Cardiac muscle cell (in vitro differentiated cells and primary cell): ENCODE measurements at regions not wholly inside any gene's neighbourhood (a gene's known extent, or its start where the extent isn't known, plus 50 kb on each side); places are given as distances from the start of the nearest gene placed in this dataset.

Experiments used
- DNase-seq, 2 donors: peaks; one replicate each; pipeline versions ENCODE4 v3.0.0 to v3.0.0-alpha.2; 2010 to 2017; ENCODE audit warnings: low read depth in 1 of 2, low spot score in 1 of 2
- H3K27ac ChIP-seq: fragments of 200-600 bp; sonication (generic); 2 replicates; pipeline ENCODE4 v1.5.1; 2016
- H3K27me3 ChIP-seq: fragments of 200-600 bp; sonication (generic); 2 replicates; pipeline ENCODE4 v1.6.0; 2016; ENCODE audit warnings: control low read depth
- H3K36me3 ChIP-seq: fragments of 200-600 bp; sonication (generic); 2 replicates; pipeline ENCODE4 v1.5.1; 2016; ENCODE audit warnings: control low read depth
- H3K4me1 ChIP-seq: fragments of 200-600 bp; sonication (generic); 2 replicates; pipeline ENCODE4 v1.8.1; 2017; ENCODE audit warnings: low read depth, mild to moderate bottlenecking, mixed run types
- H3K4me3 ChIP-seq: fragments of 200-600 bp; sonication (generic); 2 replicates; pipeline ENCODE4 v1.5.1; 2016; ENCODE audit warnings: mild to moderate bottlenecking
- H3K9me3 ChIP-seq: fragments of 200-600 bp; sonication (generic); 2 replicates; pipeline ENCODE4 v1.5.1; 2017; ENCODE audit warnings: low read depth, mild to moderate bottlenecking, control low read depth
- CTCF ChIP-seq: IDR thresholded peaks from 2 replicates; pipeline ENCODE4 v1.5.1; 2012; ENCODE audit warnings: low read depth, mild to moderate bottlenecking, low read length

- no peaks in the 10 kb centered on the region for H3K9me3 ChIP-seq
- TF ChIP-seq CTCF = no peak
- peak in 1 of 2 donors; percentile 76 for DNase-seq
- no peak overlapping the region for H3K4me3 ChIP-seq
- H3K4me1 ChIP-seq = peaks cover 8% of the 10 kb centered on the region
- no peaks in the 10 kb centered on the region for H3K27me3 ChIP-seq
- H3K36me3 ChIP-seq = no peaks in the 10 kb centered on the region
- H3K27ac ChIP-seq = no peak overlapping the region
These were observed 95.9 kb upstream of the TNC start for GRCh38 chr9:115213818-115214334.

- H3K4me3 ChIP-seq = no peak overlapping the region
- TF ChIP-seq CTCF = no peak
- peaks cover 4% of the 10 kb centered on the region for H3K4me1 ChIP-seq
- no peaks in the 10 kb centered on the region for H3K36me3 ChIP-seq
- H3K9me3 ChIP-seq = no peaks in the 10 kb centered on the region
- H3K27ac ChIP-seq = no peak overlapping the region
- H3K27me3 ChIP-seq = no peaks in the 10 kb centered on the region
- no peak for DNase-seq
These were observed 98.9 kb upstream of the TNC start for GRCh38 chr9:115216873-115217272.

GRCh38 chr9:115220319-115221005 is 102.5 kb upstream of the TNC start:
- H3K27ac ChIP-seq = no peak overlapping the region
- no peaks in the 10 kb centered on the region for H3K4me1 ChIP-seq
- H3K4me3 ChIP-seq = no peak overlapping the region
- H3K9me3 ChIP-seq = no peaks in the 10 kb centered on the region
- H3K27me3 ChIP-seq = no peaks in the 10 kb centered on the region
- no peak for TF ChIP-seq CTCF
- no peaks in the 10 kb centered on the region for H3K36me3 ChIP-seq
- DNase-seq = peak in 1 of 2 donors; percentile 48

GRCh38 chr9:115223471-115223870 is 105.5 kb upstream of the TNC start:
- no peak overlapping the region for H3K4me3 ChIP-seq
- H3K9me3 ChIP-seq = no peaks in the 10 kb centered on the region
- no peak for TF ChIP-seq CTCF
- no peak for DNase-seq
- H3K27ac ChIP-seq = no peak overlapping the region
- no peaks in the 10 kb centered on the region for H3K4me1 ChIP-seq
- H3K27me3 ChIP-seq = no peaks in the 10 kb centered on the region
- H3K36me3 ChIP-seq = no peaks in the 10 kb centered on the region

DNA sequence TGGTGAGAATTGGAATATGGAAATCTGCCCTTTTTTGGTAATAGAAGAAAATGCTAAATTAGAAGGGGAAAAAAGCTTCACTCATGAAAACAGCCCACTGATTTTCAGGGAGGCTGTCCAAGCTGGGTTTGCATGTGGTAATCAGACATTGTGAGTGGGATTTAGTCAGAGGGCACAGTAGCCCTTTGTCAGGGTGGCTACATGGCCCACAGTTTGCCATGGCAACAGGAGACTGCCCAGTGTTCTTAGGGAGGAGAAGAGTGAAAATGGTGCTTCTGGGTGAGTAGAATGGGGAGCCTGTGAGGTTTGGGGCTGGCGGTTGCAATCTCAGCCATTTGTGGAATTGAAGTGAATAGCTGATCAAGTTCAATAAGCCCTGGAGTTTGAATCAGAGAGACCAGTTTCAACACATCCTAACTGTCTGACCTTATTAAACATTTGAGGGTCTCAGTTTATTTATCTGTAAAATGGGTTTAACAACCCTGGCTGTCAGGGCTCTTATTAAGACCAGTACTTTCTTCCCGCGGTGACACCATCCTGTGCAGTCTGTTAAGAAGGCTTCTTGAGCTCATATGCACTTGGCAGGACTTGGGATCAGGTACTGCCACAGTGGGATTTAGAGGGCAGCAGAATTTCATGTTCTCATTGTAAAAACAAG is 107.6 kb upstream of the TNC start:
- H3K27me3 ChIP-seq = no peaks in the 10 kb centered on the region
- no peaks in the 10 kb centered on the region for H3K4me1 ChIP-seq
- no peaks in the 10 kb centered on the region for H3K9me3 ChIP-seq
- no peak overlapping the region for H3K27ac ChIP-seq
- no peaks in the 10 kb centered on the region for H3K36me3 ChIP-seq
- no peak overlapping the region for H3K4me3 ChIP-seq
- no peak for TF ChIP-seq CTCF
- DNase-seq = no peak
